PC-9 (cell line): ENCODE measurements at regions not wholly inside any gene's neighbourhood (a gene's known extent, or its start where the extent isn't known, plus 50 kb on each side); places are given as distances from the start of the nearest gene placed in this dataset.

Source experiments
- BruUV-seq: library from RNA; stranded (reverse); fragments of 400-500 nt; replicated peaks from 2 replicates; lab custom pipeline; 2021; lab: Mats Ljungman, UMichigan
- CTCF ChIA-PET: fragments of 300-600 bp; sonication (Branson Sonifier 250); formaldehyde crosslinking; loops from one replicate; lab custom pipeline; 2022; ENCODE audit warnings: antibody characterized with exemption; lab: Charles Lee
- POLR2A ChIA-PET: fragments of 300-600 bp; sonication (Branson Sonifier 250); formaldehyde crosslinking; loops from one replicate; lab custom pipeline; 2022; ENCODE audit warnings: antibody characterized with exemption; ENCODE audit not compliant: unreplicated experiment; lab: Charles Lee
- DNase-seq, 2 experiments: peaks; one replicate each; pipeline versions ENCODE4 v3.0.0 to v3.0.0-alpha.2; 2015 to 2022; ENCODE audit warnings: mixed read lengths in 1 of 2
- H2AFZ ChIP-seq: fragments of 200-600 bp; sonication (generic); 2 replicates; pipeline ENCODE4 v1.8.1; 2017; ENCODE audit warnings: antibody characterized with exemption
- H3F3A ChIP-seq: fragments of 200-600 bp; sonication (generic); 2 replicates; pipeline ENCODE4 v1.8.1; 2017; ENCODE audit warnings: antibody characterized with exemption, mild to moderate bottlenecking, low read depth; ENCODE audit not compliant: insufficient read depth
- H3K27ac ChIP-seq: fragments of 200-600 bp; sonication (generic); 2 replicates; pipeline ENCODE4 v1.6.1; 2016; ENCODE audit warnings: mixed run types
- H3K27me3 ChIP-seq: fragments of 200-600 bp; sonication (generic); 2 replicates; pipeline ENCODE4 v1.6.1; 2016; ENCODE audit warnings: low read depth, mixed run types; ENCODE audit not compliant: insufficient read depth
- H3K36me3 ChIP-seq: fragments of 200-600 bp; sonication (generic); 2 replicates; pipeline ENCODE4 v1.6.1; 2016; ENCODE audit warnings: low read depth, mixed run types
- H3K4me1 ChIP-seq: fragments of 200-600 bp; sonication (generic); replicated peaks from 2 replicates; pipeline ENCODE4 v1.6.1; 2016; ENCODE audit warnings: mixed run types; ENCODE audit not compliant: insufficient read depth
- H3K4me2 ChIP-seq: fragments of 200-600 bp; sonication (generic); 2 replicates; pipeline ENCODE4 v1.6.1; 2017; ENCODE audit warnings: mixed run types
- H3K4me3 ChIP-seq: fragments of 200-600 bp; sonication (generic); 2 replicates; pipeline ENCODE4 v1.6.1; 2016; ENCODE audit warnings: mixed run types
- H3K79me2 ChIP-seq: fragments of 200-600 bp; sonication (generic); 2 replicates; pipeline ENCODE4 v1.6.1; 2017; ENCODE audit warnings: low read depth, mixed run types
- H3K9me2 ChIP-seq: fragments of 200-600 bp; sonication (generic); 2 replicates; pipeline ENCODE4 v1.8.1; 2017; ENCODE audit warnings: mild to moderate bottlenecking; ENCODE audit not compliant: insufficient read depth
- H3K9me3 ChIP-seq: fragments of 200-600 bp; sonication (generic); 2 replicates; pipeline ENCODE4 v1.8.1; 2016; ENCODE audit warnings: low read depth; ENCODE audit not compliant: insufficient read depth
- H4K20me1 ChIP-seq: fragments of 200-600 bp; sonication (generic); 2 replicates; pipeline ENCODE4 v1.8.1; 2017; ENCODE audit not compliant: insufficient read depth
- CTCF ChIP-seq: fragments of 200-600 bp; sonication (generic); conservative IDR thresholded peaks from 2 replicates; pipeline ENCODE4 v1.6.1; 2017; ENCODE audit warnings: mixed run types, antibody characterized with exemption, mild to moderate bottlenecking, moderate library complexity
- EZH2 ChIP-seq: fragments of 200-600 bp; sonication (generic); IDR thresholded peaks from 2 replicates; pipeline ENCODE4 v1.8.0; 2017; ENCODE audit warnings: antibody characterized with exemption, low read depth
- intact Hi-C: fragments of 100-400 bp; cut with micrococcal nuclease; formaldehyde crosslinking; loops from one replicate; pipeline ENCODE4 v1.10.0; 2022; ENCODE audit not compliant: unreplicated experiment

DNA sequence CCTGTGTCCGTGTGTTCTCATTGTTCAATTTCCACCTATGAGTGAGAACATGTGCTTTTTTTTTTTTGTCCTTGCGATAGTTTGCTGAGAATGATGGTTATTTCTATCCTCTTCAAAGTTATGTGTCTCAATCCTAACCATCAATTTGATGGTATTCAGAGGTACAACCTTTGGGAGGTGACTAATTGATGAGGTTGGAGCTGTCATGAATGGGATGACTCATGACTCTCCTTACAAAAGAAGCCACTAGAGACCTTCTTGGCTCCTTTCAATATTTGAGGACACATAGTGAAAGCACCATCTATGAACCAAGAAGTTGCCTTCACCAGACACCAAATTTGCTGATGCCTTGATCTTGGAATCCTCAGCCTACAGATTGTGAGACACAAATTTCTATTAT, 677.1 kb upstream of the DDX18 start:
- Histone ChIP-seq H3K9me2 (no peaks in the 10 kb centered on the region), H3K4me1 (no peaks in the 10 kb centered on the region), H3K27me3 (no peaks in the 10 kb centered on the region), H3K4me3 (no peak overlapping the region), H3F3A (no peaks in the 10 kb centered on the region), H3K36me3 (no peaks in the 10 kb centered on the region), H3K9me3 (no peaks in the 10 kb centered on the region), H3K27ac (no peak overlapping the region), H3K4me2 (no peak overlapping the region), H2AFZ (no peak overlapping the region), H3K79me2 (no peaks in the 10 kb centered on the region), H4K20me1 (no peaks in the 10 kb centered on the region)
- TF ChIP-seq CTCF (no peak), EZH2 (no peak)
- intact Hi-C loops: no loop called here
- CTCF ChIA-PET: no interaction called here
- no peak for DNase-seq
- no TSS peak for BruUV-seq
- POLR2A ChIA-PET: no interaction called here

DNA sequence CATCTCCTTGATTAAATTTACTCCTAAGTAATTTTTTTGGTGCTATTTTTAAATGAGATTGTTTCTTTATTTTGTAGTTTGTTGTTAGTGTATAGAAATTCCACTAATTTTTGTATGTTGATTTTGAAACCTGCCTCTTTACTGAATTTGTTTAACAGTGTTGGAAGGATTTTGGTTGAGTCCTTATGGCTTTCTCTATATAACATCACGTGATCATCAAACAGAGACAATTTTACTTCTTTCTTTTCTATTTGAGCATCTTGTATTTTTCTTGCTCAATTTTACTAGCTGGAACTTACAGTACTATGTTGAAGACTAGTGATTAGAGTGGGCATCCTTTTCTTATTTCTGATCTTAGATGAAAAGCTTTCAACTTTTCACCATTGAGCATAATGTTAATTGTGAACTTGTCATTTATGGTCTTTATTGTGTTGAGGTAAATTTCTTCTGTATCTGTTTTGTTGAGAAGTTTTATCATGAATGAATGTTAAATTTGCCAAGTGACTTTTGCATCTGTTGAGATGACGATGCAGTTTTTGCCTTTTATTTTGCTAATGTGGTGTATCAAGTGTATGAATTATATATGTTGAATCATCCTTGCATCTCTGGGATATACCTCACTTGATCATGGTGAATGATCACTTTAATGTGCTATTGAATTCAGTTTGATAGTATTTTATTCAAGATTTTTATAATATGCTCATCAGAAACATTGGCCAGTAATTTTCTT, 645.3 kb upstream of the DDX18 start:
- Histone ChIP-seq H3K36me3 (no peaks in the 10 kb centered on the region), H3K9me2 (no peaks in the 10 kb centered on the region), H2AFZ (no peak overlapping the region), H4K20me1 (no peaks in the 10 kb centered on the region), H3K9me3 (no peaks in the 10 kb centered on the region), H3K79me2 (no peaks in the 10 kb centered on the region), H3K27ac (no peak overlapping the region), H3K4me3 (no peak overlapping the region), H3K4me2 (no peak overlapping the region), H3F3A (no peaks in the 10 kb centered on the region), H3K27me3 (peaks cover 11% of the 10 kb centered on the region; the same call in 1 of the 2 replicates), H3K4me1 (no peaks in the 10 kb centered on the region)
- no TSS peak for BruUV-seq
- TF ChIP-seq CTCF (no peak), EZH2 (no peak)
- ChIA-PET CTCF (no interaction called here), POLR2A (no interaction called here)
- intact Hi-C loops: no loop called here
- no peak for DNase-seq

GRCh38 chr2:117170897-117171296, 643.6 kb upstream of the DDX18 start:
- H3K27me3 ChIP-seq: peaks cover 11% of the 10 kb centered on the region; the same call in 1 of the 2 replicates
- H3K79me2 ChIP-seq: no peaks in the 10 kb centered on the region
- H4K20me1 ChIP-seq: no peaks in the 10 kb centered on the region
- H3K4me2 ChIP-seq: no peak overlapping the region
- ChIA-PET CTCF (no interaction called here), POLR2A (no interaction called here)
- no peaks in the 10 kb centered on the region for H3F3A ChIP-seq
- H3K4me3 ChIP-seq: no peak overlapping the region
- TF ChIP-seq EZH2 (no peak), CTCF (no peak)
- no peak for DNase-seq
- no peaks in the 10 kb centered on the region for H3K36me3 ChIP-seq
- H3K9me3 ChIP-seq: no peaks in the 10 kb centered on the region
- H3K4me1 ChIP-seq: no peaks in the 10 kb centered on the region
- no peaks in the 10 kb centered on the region for H3K9me2 ChIP-seq
- H2AFZ ChIP-seq: no peak overlapping the region
- BruUV-seq: no TSS peak
- H3K27ac ChIP-seq: no peak overlapping the region
- intact Hi-C loops: no loop called here
